ENCODE measurements at regions not wholly inside any gene's neighbourhood (a gene's known extent, or its start where the extent isn't known, plus 50 kb on each side); places are given as distances from the start of the nearest gene placed in this dataset.

- Histone ChIP-seq H3K18ac (ENCODE audit: low read depth, low read length) (no peak overlapping the region), H4K91ac (ENCODE audit: insufficient read depth, low read depth, low read length) (no peak overlapping the region), H3K9ac (ENCODE audit: low read depth, low read length) (no peak overlapping the region), H3K27ac (ENCODE audit: insufficient read depth, low read length) (no peak overlapping the region), H3K23ac (ENCODE audit: low read depth, low read length) (no peak overlapping the region), H2AK9ac (replicated peaks; ENCODE audit: low read depth, low read length, poor library complexity) (no peak overlapping the region), H3K36me3 (ENCODE audit: control insufficient read depth, insufficient read depth, low read length) (no peaks in the 10 kb centered on the region), H3K4me3 (ENCODE audit: insufficient read depth, low read depth, low read length) (no peak overlapping the region), H3K27me3 (ENCODE audit: control insufficient read depth, insufficient read depth, low read length) (no peaks in the 10 kb centered on the region), H2BK5ac (ENCODE audit: low read depth, low read length, poor library complexity, severe bottlenecking) (no peak overlapping the region), H4K5ac (ENCODE audit: low read depth, low read length) (no peak overlapping the region), H3K79me1 (ENCODE audit: low read depth in 1 of 2, low read length in 2 of 2) (no peaks in the 10 kb centered on the region), H3K14ac (replicated peaks; ENCODE audit: low read depth, low read length) (no peak overlapping the region), H2BK15ac (ENCODE audit: low read depth, low read length) (no peak overlapping the region), H2BK20ac (ENCODE audit: low read depth, low read length) (no peak overlapping the region), H2BK120ac (ENCODE audit: low read depth, low read length) (no peak overlapping the region), H3K4me2 (ENCODE audit: low read depth, low read length) (no peak overlapping the region), H3K4ac (ENCODE audit: low read depth, low read length) (no peak overlapping the region), H3K4me1 (ENCODE audit: control insufficient read depth, insufficient read depth, low read length) (no peaks in the 10 kb centered on the region), H4K20me1 (ENCODE audit: insufficient read depth, low read length) (no peaks in the 10 kb centered on the region), H4K8ac (ENCODE audit: low read depth in 2 of 2, low read length in 2 of 2) (no peak overlapping the region), H2AK5ac (ENCODE audit: low read depth, low read length) (no peak overlapping the region), H3K9me3 (ENCODE audit: control insufficient read depth, insufficient read depth, low read length) (no peaks in the 10 kb centered on the region), H3K56ac (ENCODE audit: extremely low read depth, insufficient read depth, low read length) (no peak overlapping the region), H3K9me1 (ENCODE audit: insufficient read depth, low read length) (no peaks in the 10 kb centered on the region), H2AFZ (replicated peaks; ENCODE audit: low read length, poor library complexity) (no peak overlapping the region)
- dilution Hi-C loops (cut with HindIII; ENCODE audit: low sequenced_read_pairs, unreplicated experiment): no loop called here
- ChIA-PET POLR2A (ENCODE audit: unreplicated experiment) (no interaction called here), CTCF (no interaction called here)
- ATAC-seq (ENCODE audit: low read depth) (no peak), DNase-seq (no peak)
- TF ChIP-seq SMC3 (IDR thresholded peaks at IDR 0.05; ENCODE audit: low read depth, low read length): no peak
- BruUV-seq (replicated peaks): no TSS peak
- in situ Hi-C loops (cut with MboI; ENCODE audit: low sequenced_read_pairs): no loop called here
- intact Hi-C loops (cut with micrococcal nuclease): no loop called here
- no CpG with 5 or more reads among the region's 1 CpG for WGBS, 2 experiments (ENCODE audit: extremely low coverage in 2 of 2, insufficient read length in 1 of 2)
Measured at GRCh38 chr7:118938845-118939244, 714.3 kb downstream of the ANKRD7 start.

All from IMR-90 (cell line).